Panc1 (cell line): ENCODE measurements at regions not wholly inside any gene's neighbourhood (a gene's known extent, or its start where the extent isn't known, plus 50 kb on each side); places are given as distances from the start of the nearest gene placed in this dataset.

Experiments used
- ATAC-seq: fragments of 200-7000 bp; cut with Tn5 transposase; 2 replicates; pipeline ENCODE4 v1.9.1; 2020; ENCODE audit warnings: mild to moderate bottlenecking, moderate library complexity
- BruUV-seq: library from RNA; stranded (reverse); fragments of 400-500 nt; replicated peaks from 2 replicates; lab custom pipeline; 2021; lab: Mats Ljungman, UMichigan
- CTCF ChIA-PET: fragments of 300-600 bp; sonication (Branson Sonifier 250); formaldehyde crosslinking; loops from one replicate; lab custom pipeline; 2022; ENCODE audit warnings: antibody characterized with exemption; lab: Charles Lee
- POLR2A ChIA-PET: fragments of 300-600 bp; sonication (Branson Sonifier 250); formaldehyde crosslinking; loops from one replicate; lab custom pipeline; 2022; ENCODE audit warnings: antibody characterized with exemption; lab: Charles Lee
- DNase-seq: peaks from one replicate; pipeline ENCODE4 v3.0.0-alpha.2; 2010; ENCODE audit warnings: low read depth, low spot score
- H3K27ac ChIP-seq: 2 replicates; pipeline ENCODE4 v1.5.1; 2011; ENCODE audit warnings: mild to moderate bottlenecking, low read length, inconsistent platforms
- H3K27me3 ChIP-seq: fragments of 200-500 bp; sonication (Bioruptor generic); 2 replicates; pipeline ENCODE4 v1.6.0; 2014; ENCODE audit warnings: low read length, inconsistent platforms; ENCODE audit not compliant: control insufficient read depth, insufficient read depth
- H3K36me3 ChIP-seq: fragments of 200-500 bp; sonication (Bioruptor generic); 2 replicates; pipeline ENCODE4 v1.5.1; 2014; ENCODE audit warnings: inconsistent platforms, mild to moderate bottlenecking, low read length, moderate library complexity; ENCODE audit not compliant: control insufficient read depth, insufficient read depth
- H3K4me1 ChIP-seq: 2 replicates; pipeline ENCODE4 v1.5.1; 2011; ENCODE audit warnings: inconsistent platforms, mild to moderate bottlenecking, low read length, moderate library complexity; ENCODE audit not compliant: control insufficient read depth, insufficient read depth
- H3K4me3 ChIP-seq, 2 experiments: 2 replicates each; pipeline ENCODE4 v1.5.1; 2011 to 2012; ENCODE audit warnings: low read depth in 2 of 2, low read length in 2 of 2, mild to moderate bottlenecking in 2 of 2, inconsistent platforms in 1 of 2, moderate library complexity in 1 of 2
- H3K9me3 ChIP-seq: fragments of 200-500 bp; sonication (Bioruptor generic); 2 replicates; pipeline ENCODE4 v1.5.1; 2014; ENCODE audit warnings: low read depth, mild to moderate bottlenecking, inconsistent platforms, low read length, moderate library complexity; ENCODE audit not compliant: control insufficient read depth, insufficient read depth
- CTCF ChIP-seq: fragments of 450-650 bp; IDR thresholded peaks from 2 replicates; pipeline ENCODE4 v1.5.1; 2017; ENCODE audit warnings: mild to moderate bottlenecking
- POLR2AphosphoS5 ChIP-seq: IDR thresholded peaks from 2 replicates; pipeline ENCODE4 v1.6.1; 2012; ENCODE audit warnings: mild to moderate bottlenecking, low read depth, low read length, moderate library complexity
- REST ChIP-seq, 2 experiments: IDR thresholded peaks; 2 replicates each; pipeline ENCODE4 v1.6.1; 2011 to 2012; ENCODE audit warnings: low read depth in 2 of 2, control low read depth in 1 of 2, low read length in 1 of 2, mild to moderate bottlenecking in 1 of 2, moderate library complexity in 1 of 2; ENCODE audit not compliant: insufficient read depth in 1 of 2
- SIN3A ChIP-seq: IDR thresholded peaks from 2 replicates; pipeline ENCODE4 v1.6.1; 2012; ENCODE audit warnings: low read depth, mild to moderate bottlenecking, low read length, moderate library complexity, borderline replicate concordance; ENCODE audit not compliant: insufficient read depth
- TCF7L2 ChIP-seq: IDR thresholded peaks from 2 replicates; pipeline ENCODE4 v1.6.1; 2011; ENCODE audit warnings: mild to moderate bottlenecking, low read depth, low read length, inconsistent platforms
- in situ Hi-C: cut with HindIII; loops from 2 replicates; pipeline ENCODE4 v1.10.0; 2016; ENCODE audit warnings: low sequenced_read_pairs, low pct_unique_long_range_greater_than_20kb
- intact Hi-C: fragments of 100-400 bp; cut with micrococcal nuclease; formaldehyde crosslinking; loops from one replicate; pipeline ENCODE4 v1.10.0; 2022; ENCODE audit not compliant: unreplicated experiment

- DNase-seq, result no peak
- TF ChIP-seq REST (IDR thresholded peaks at IDR 0.05; ENCODE audit: insufficient read depth in 1 of 2, low read depth in 2 of 2, low read length in 1 of 2), result no peak
- TF ChIP-seq CTCF, result no peak
- no peak for TF ChIP-seq TCF7L2
- no peak for TF ChIP-seq POLR2AphosphoS5
- no peak for TF ChIP-seq SIN3A
- ChIA-PET CTCF (no interaction called here), POLR2A (no interaction called here)
- no peak overlapping the region for H3K4me3 ChIP-seq
- no peaks in the 10 kb centered on the region for H3K27me3 ChIP-seq
- no peaks in the 10 kb centered on the region for H3K36me3 ChIP-seq
- no peak for ATAC-seq
- BruUV-seq, result no TSS peak
- intact Hi-C loops, result no loop called here
- no peaks in the 10 kb centered on the region for H3K4me1 ChIP-seq
- no peak overlapping the region for H3K27ac ChIP-seq
- no peaks in the 10 kb centered on the region for H3K9me3 ChIP-seq
- in situ Hi-C loops, result no loop called here
Observed at GRCh38 chr5:130287438-130287837, 383.2 kb downstream of the CHSY3 start.

GRCh38 chr5:130286971-130287370, 382.7 kb downstream of the CHSY3 start:
- no peaks in the 10 kb centered on the region for H3K27me3 ChIP-seq
- POLR2A ChIA-PET, result no interaction called here
- in situ Hi-C loops, result no loop called here
- H3K4me3 ChIP-seq, result no peak overlapping the region
- H3K9me3 ChIP-seq, result no peaks in the 10 kb centered on the region
- TF ChIP-seq SIN3A, result no peak
- TF ChIP-seq POLR2AphosphoS5, result no peak
- TF ChIP-seq CTCF, result no peak
- no peak for TF ChIP-seq TCF7L2
- TF ChIP-seq REST (IDR thresholded peaks at IDR 0.05; ENCODE audit: insufficient read depth in 1 of 2, low read depth in 2 of 2, low read length in 1 of 2), result no peak
- H3K4me1 ChIP-seq, result no peaks in the 10 kb centered on the region
- ATAC-seq (no peak), DNase-seq (no peak)
- no peak overlapping the region for H3K27ac ChIP-seq
- BruUV-seq, result no TSS peak
- CTCF ChIA-PET, result no interaction called here
- intact Hi-C loops, result no loop called here
- no peaks in the 10 kb centered on the region for H3K36me3 ChIP-seq
